Fibroblast of the aortic adventitia (primary cell): ENCODE measurements at regions not wholly inside any gene's neighbourhood (a gene's known extent, or its start where the extent isn't known, plus 50 kb on each side); places are given as distances from the start of the nearest gene placed in this dataset.

Experiments used
- DNase-seq: peaks from one replicate; pipeline ENCODE4 v3.0.0-alpha.2; 2010; ENCODE audit warnings: low read depth
- H3K4me3 ChIP-seq: 2 replicates; pipeline ENCODE4 v1.5.1; 2011; ENCODE audit warnings: low read depth, mild to moderate bottlenecking, control low read depth, low read length, moderate library complexity
- CTCF ChIP-seq: IDR thresholded peaks from 2 replicates; pipeline ENCODE4 v1.5.1; 2011; ENCODE audit warnings: mild to moderate bottlenecking, low read length, control low read depth, inconsistent platforms; ENCODE audit not compliant: insufficient read depth

- no peak overlapping the region for H3K4me3 ChIP-seq
- no peak for TF ChIP-seq CTCF
These were observed 249.2 kb upstream of the TRAM1L1 start for GRCh38 chr4:117334451-117335188.

GRCh38 chr4:117357437-117357836 is 272.1 kb upstream of the TRAM1L1 start:
- DNase-seq, result no peak
- TF ChIP-seq CTCF, result no peak
- no peak overlapping the region for H3K4me3 ChIP-seq

More at GRCh38 chr4:117334451-117335188, 249.2 kb upstream of the TRAM1L1 start:
- no peak for DNase-seq

- no peak for TF ChIP-seq CTCF
- DNase-seq, result no peak
- H3K4me3 ChIP-seq, result no peak overlapping the region
These were observed 272.5 kb upstream of the TRAM1L1 start for GRCh38 chr4:117357866-117358265.

- no peak overlapping the region for H3K4me3 ChIP-seq
- DNase-seq, result no peak
- TF ChIP-seq CTCF, result no peak
These were observed 285.7 kb upstream of the TRAM1L1 start for GRCh38 chr4:117370944-117371668.

- DNase-seq, result no peak
- no peak overlapping the region for H3K4me3 ChIP-seq
- TF ChIP-seq CTCF, result no peak
These were observed 289.7 kb upstream of the TRAM1L1 start for GRCh38 chr4:117375101-117375500.

GRCh38 chr4:117376692-117377091 is 291.3 kb upstream of the TRAM1L1 start:
- DNase-seq, result no peak
- TF ChIP-seq CTCF, result no peak
- no peak overlapping the region for H3K4me3 ChIP-seq

GRCh38 chr4:117378942-117379341 is 293.6 kb upstream of the TRAM1L1 start:
- DNase-seq, result no peak
- no peak overlapping the region for H3K4me3 ChIP-seq
- no peak for TF ChIP-seq CTCF
